Neural cell (in vitro differentiated cells): ENCODE measurements at regions not wholly inside any gene's neighbourhood (a gene's known extent, or its start where the extent isn't known, plus 50 kb on each side); places are given as distances from the start of the nearest gene placed in this dataset.

ENCODE experiments used
- CTCF ChIP-seq: fragments of 450-650 bp; IDR thresholded peaks from 2 replicates; pipeline ENCODE4 v1.5.1; 2014; ENCODE audit warnings: antibody characterized with exemption, mild to moderate bottlenecking, moderate library complexity; ENCODE audit not compliant: poor library complexity, severe bottlenecking
- POLR2AphosphoS5 ChIP-seq: IDR thresholded peaks from 2 replicates; pipeline ENCODE4 v1.6.1; 2012

DNA sequence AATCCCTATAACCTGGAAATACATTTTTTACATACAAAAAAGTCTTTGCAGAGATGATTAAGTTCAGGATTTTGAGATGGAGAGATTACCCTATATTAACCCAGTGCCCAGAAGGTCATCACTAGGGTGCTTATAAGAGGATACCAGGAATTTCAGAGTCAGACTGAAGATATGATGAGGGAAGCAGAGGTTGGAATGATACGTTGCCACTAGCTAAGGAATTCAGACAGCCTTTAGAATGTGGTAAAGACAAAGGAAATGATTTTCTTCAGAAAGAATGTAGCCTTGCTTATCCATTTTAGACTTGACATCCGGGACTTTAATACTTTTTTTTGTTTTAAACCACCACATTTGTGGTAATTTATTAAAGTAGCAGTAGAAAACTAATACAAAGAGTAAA, 2176.8 kb upstream of the C9orf72 start:
- TF ChIP-seq CTCF: no peak
- TF ChIP-seq POLR2AphosphoS5: no peak
